Kidney tubule cell (primary cell): ENCODE measurements at regions not wholly inside any gene's neighbourhood (a gene's known extent, or its start where the extent isn't known, plus 50 kb on each side); places are given as distances from the start of the nearest gene placed in this dataset.
"Not testable (repeated sequence)": the region's sequence is repeated elsewhere in the genome, so short reads cannot be mapped to it uniquely, and the experiment has no call there.

Source experiments
- DNase-seq: peaks from one replicate; pipeline ENCODE4 v3.0.0-alpha.2; 2018; ENCODE audit warnings: low spot score

DNA sequence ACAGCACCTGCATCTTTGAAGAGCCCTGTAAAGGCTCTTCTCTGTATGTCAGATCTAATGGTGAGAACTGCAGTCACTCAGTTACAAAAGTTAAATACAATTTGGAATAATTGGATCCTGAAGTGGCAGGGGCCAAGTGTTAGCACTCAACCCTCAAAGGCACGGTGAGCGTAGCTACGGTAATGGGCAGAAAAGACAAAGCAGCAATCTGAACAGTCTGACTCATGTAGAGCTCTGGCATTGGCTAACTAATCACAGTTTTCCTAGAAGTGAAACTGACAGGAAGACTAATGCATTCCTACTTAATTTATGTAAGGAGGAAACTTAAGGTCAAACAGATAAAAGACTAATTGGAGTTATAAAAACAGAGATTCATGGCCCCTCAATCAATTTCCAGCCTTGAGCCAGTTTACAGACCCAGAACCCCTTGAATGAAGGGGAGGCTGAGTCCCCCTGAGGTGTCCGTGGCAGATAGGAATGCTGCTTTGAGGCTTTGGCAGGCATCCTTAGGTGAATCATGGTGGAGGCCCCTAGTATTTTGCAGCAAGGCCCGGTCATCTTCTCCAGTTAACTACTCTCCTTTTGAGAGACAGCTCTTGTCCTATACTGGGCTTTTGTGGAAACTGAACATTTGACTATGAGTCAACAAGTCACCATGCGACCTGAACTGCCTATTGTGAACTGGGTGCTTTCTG lies 450.7 kb downstream of the ZNF33B start:
- DNase-seq: peak; percentile 56

GRCh38 chr10:42177793-42178689 lies 460.3 kb downstream of the ZNF33B start:
- peak; percentile 38 for DNase-seq

DNA sequence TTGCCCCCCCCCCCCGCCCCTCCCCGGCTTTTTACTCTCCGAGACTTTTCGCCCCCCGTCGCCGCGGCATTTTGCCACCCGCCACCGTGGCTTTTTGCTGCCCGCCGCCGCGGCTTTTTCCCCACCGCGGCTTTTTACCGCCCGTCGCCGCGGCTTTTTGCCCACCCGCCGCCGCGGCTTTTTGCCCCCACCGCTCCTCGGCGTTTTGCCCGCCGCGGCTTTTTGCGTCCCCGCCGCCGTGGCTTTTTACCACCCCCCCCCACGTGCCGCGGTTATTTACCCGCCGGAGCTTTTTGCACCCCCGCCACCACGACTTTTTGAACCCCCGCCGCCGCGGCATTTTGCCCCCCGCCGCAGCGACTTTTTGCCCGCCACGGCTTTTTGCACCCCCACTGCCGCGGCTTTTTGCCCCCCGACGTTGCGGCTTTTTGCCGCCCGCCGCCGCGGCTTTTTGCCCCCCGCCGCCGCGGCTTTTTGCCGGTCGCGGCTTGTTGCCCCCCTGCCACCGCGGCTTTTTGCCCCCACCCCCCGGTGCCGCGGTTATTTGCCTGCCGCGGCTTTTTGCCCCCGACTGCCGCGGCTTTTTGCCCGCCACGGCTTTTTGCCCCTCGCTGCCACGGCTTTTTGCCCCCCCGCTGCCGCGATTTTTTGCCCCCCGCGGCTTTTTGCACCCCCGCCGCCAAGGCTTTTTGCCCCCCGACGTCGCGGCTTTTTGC lies 461.1 kb downstream of the ZNF33B start:
- DNase-seq: no peak

- no peak for DNase-seq
Observed at GRCh38 chr10:42150428-42151061, 487.8 kb downstream of the ZNF33B start.

GRCh38 chr10:42149722-42150427 lies 488.5 kb downstream of the ZNF33B start:
- DNase-seq: no peak

DNA sequence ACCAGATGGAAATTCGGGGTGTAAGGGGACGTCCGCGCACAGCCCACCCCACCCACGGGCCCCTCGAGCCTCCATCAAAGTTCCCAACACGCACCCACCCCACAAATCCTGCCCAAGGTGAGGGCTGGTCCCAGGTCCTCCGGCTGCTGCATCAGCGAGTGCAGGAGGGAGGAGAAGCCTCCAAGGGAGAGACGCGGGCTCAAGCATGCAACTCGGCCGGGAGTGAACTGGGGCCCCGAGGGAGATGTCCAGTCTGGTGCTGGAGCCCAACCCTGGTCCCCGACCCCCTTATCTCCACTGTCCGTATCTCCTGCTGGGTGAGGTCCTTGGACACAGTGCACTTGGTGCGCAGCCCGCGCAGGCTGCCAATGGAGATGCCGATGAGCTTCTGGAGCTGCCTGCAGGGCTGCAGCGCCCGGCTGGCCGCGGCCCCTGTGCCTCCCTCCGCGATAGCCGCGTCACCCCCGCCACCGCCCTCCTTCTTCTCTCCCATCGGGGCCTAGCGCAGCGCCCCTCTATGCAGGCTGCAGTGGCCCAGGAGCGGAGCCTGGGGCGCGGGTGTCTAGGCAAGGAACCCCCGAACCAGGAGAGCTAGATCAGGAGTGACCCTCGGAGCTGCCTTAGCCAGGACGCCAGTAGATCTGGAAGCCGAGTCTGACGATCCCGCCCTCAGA lies 489.2 kb downstream of the ZNF33B start:
- no peak for DNase-seq

DNA sequence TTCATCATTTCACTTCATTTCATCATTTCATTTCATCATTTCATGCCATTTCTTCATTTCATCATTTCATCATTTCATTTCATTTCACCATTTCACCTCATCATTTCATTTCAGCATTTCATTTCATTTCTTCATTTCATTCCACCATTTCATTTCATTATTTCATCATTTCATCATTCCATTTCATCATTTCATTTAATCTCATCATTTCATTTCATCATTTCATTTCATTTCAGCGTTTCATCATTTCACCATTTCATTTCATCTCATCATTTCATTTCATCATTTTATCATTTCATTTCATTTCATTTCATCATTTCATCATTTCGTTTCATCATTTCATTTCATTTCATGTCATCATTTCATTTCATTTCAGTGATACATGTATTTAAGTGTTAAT lies 492.2 kb downstream of the ZNF33B start:
- not testable (repeated sequence) for DNase-seq

- not testable (repeated sequence) for DNase-seq
Observed at GRCh38 chr10:42138023-42138422, 500.3 kb downstream of the ZNF33B start.

GRCh38 chr10:42113158-42113450 lies 525.3 kb downstream of the ZNF33B start:
- no peak for DNase-seq

GRCh38 chr10:42112331-42113157 lies 525.8 kb downstream of the ZNF33B start:
- no peak for DNase-seq

DNA sequence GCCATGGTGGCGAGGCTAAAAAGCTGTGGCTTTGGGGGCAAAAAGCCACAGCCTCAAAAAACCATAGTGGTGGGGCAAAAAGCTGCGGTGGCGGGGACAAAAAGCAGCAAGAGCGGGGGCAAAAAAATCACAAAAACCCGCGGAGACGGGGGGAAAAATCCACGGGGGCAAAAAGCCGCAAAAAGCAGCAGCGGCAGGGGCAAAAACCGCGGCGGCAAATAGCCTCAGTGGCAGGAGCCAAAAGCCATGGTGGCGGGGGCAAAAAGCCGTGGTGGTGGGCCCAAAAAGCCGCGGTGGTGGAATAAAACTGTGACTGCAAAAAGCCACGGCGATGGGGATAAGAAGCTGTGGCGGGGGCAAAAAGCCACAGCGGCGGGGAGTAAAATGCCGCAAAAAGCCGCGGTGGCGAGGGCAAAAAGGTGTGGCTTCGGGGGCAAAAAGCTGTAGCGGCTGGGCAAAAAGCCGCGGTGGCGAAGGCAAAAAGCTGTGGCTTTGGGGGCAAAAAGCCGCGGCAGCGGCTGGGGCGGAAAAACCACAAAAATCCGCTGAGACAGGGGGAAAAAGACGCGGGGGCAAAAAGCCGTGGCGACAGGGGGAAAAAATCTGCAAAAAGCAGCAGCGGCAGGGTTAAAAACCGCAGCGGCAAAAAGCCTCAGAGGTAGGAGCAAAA lies 526.6 kb downstream of the ZNF33B start:
- DNase-seq: no peak

- no peak for DNase-seq
Observed at GRCh38 chr10:42111076-42111475, 527.3 kb downstream of the ZNF33B start.
